Loucy (cell line): ENCODE measurements at regions not wholly inside any gene's neighbourhood (a gene's known extent, or its start where the extent isn't known, plus 50 kb on each side); places are given as distances from the start of the nearest gene placed in this dataset.

ENCODE experiments used
- H2AFZ ChIP-seq: fragments of 200-600 bp; sonication (generic); 2 replicates; pipeline ENCODE4 v1.6.0; 2016; ENCODE audit warnings: antibody characterized with exemption, mild to moderate bottlenecking, low read length, moderate library complexity
- H3F3A ChIP-seq: fragments of 200-600 bp; 2 replicates; pipeline ENCODE4 v1.6.0; 2016; ENCODE audit warnings: antibody characterized with exemption, low read depth, mild to moderate bottlenecking
- H3K27me3 ChIP-seq: fragments of 200-600 bp; sonication (generic); 2 replicates; pipeline ENCODE4 v1.6.1; 2014; ENCODE audit warnings: low read length, mild to moderate bottlenecking; ENCODE audit not compliant: insufficient read depth, poor library complexity, severe bottlenecking
- H3K36me3 ChIP-seq: fragments of 200-600 bp; sonication (generic); 2 replicates; pipeline ENCODE4 v1.6.1; 2016; ENCODE audit warnings: low read length; ENCODE audit not compliant: insufficient read depth
- H3K4me1 ChIP-seq: fragments of 200-600 bp; sonication (generic); 2 replicates; pipeline ENCODE4 v1.5.1; 2014; ENCODE audit warnings: low read length, mild to moderate bottlenecking; ENCODE audit not compliant: insufficient read depth, poor library complexity, severe bottlenecking
- H3K4me2 ChIP-seq: fragments of 200-600 bp; sonication (generic); 2 replicates; pipeline ENCODE4 v1.6.0; 2014; ENCODE audit warnings: antibody characterized with exemption, low read length, low read depth, mild to moderate bottlenecking; ENCODE audit not compliant: poor library complexity, severe bottlenecking
- H3K4me3 ChIP-seq: fragments of 200-600 bp; sonication (generic); 2 replicates; pipeline ENCODE4 v1.5.1; 2014; ENCODE audit warnings: low read length, mild to moderate bottlenecking, mixed read lengths; ENCODE audit not compliant: poor library complexity, severe bottlenecking
- H3K79me2 ChIP-seq: fragments of 200-600 bp; sonication (generic); 2 replicates; pipeline ENCODE4 v1.6.1; 2014; ENCODE audit warnings: low read length; ENCODE audit not compliant: insufficient read depth
- H3K9ac ChIP-seq: fragments of 200-600 bp; sonication (generic); 2 replicates; pipeline ENCODE4 v1.6.0; 2014; ENCODE audit warnings: mild to moderate bottlenecking, low read depth, low read length, moderate library complexity; ENCODE audit not compliant: poor library complexity, severe bottlenecking
- H3K9me2 ChIP-seq: fragments of 200-600 bp; sonication (generic); replicated peaks from 2 replicates; pipeline ENCODE4 v1.6.1; 2016; ENCODE audit warnings: low read depth, low read length, mixed read lengths
- H3K9me3 ChIP-seq: fragments of 200-600 bp; sonication (generic); 2 replicates; pipeline ENCODE4 v1.6.1; 2014; ENCODE audit warnings: mild to moderate bottlenecking, antibody characterized with exemption, low read length, low read depth; ENCODE audit not compliant: insufficient read depth
- H4K20me1 ChIP-seq: fragments of 200-600 bp; sonication (generic); 2 replicates; pipeline ENCODE4 v1.6.0; 2014; ENCODE audit warnings: antibody characterized with exemption, low read length, mild to moderate bottlenecking; ENCODE audit not compliant: insufficient read depth, poor library complexity, severe bottlenecking
- CTCF ChIP-seq: fragments of 200-600 bp; sonication (generic); conservative IDR thresholded peaks from 2 replicates; pipeline ENCODE4 v1.5.1; 2014; ENCODE audit warnings: mild to moderate bottlenecking, antibody characterized with exemption, low read length
- EZH2phosphoT487 ChIP-seq: fragments of 200-600 bp; IDR thresholded peaks from 2 replicates; pipeline ENCODE4 v1.6.1; 2018; ENCODE audit warnings: antibody characterized with exemption, mild to moderate bottlenecking, moderate library complexity, borderline replicate concordance

- no peak for TF ChIP-seq EZH2phosphoT487
- no peak for TF ChIP-seq CTCF
- H3K79me2 ChIP-seq: no peaks in the 10 kb centered on the region
- H3F3A ChIP-seq: no peaks in the 10 kb centered on the region
- H2AFZ ChIP-seq: no peak overlapping the region
- no peak overlapping the region for H3K4me3 ChIP-seq
- H3K36me3 ChIP-seq: no peaks in the 10 kb centered on the region
- no peaks in the 10 kb centered on the region for H4K20me1 ChIP-seq
- no peak overlapping the region for H3K4me2 ChIP-seq
- H3K9ac ChIP-seq: no peak overlapping the region
- no peaks in the 10 kb centered on the region for H3K27me3 ChIP-seq
- no peaks in the 10 kb centered on the region for H3K9me2 ChIP-seq
- no peaks in the 10 kb centered on the region for H3K9me3 ChIP-seq
- no peaks in the 10 kb centered on the region for H3K4me1 ChIP-seq
Measured at GRCh38 chr6:133621751-133622150, 267.2 kb upstream of the TCF21 start.

DNA sequence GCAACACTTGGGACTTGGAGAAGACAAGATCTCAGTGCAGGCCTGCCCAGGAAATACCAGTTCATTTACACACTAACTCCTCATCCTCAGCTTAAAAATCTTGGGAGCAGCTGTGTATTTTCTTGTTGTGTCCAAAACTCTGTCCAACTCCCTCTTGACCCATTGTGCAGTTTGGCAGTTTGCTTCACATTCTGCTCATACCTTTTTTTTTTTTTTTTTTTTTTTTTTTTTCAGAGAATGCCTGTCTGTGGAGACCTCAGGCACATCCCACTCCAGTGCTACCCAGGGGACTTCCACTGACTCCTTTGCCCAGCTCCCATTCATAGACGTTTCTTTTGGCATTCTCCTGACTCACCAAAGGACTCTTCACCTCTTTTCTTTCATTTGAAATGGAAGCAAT, 265.8 kb upstream of the TCF21 start:
- Histone ChIP-seq H3F3A (no peaks in the 10 kb centered on the region), H3K4me3 (no peak overlapping the region), H3K9me3 (no peaks in the 10 kb centered on the region), H3K9ac (no peak overlapping the region), H3K79me2 (no peaks in the 10 kb centered on the region), H4K20me1 (no peaks in the 10 kb centered on the region), H3K4me2 (no peak overlapping the region), H3K27me3 (no peaks in the 10 kb centered on the region), H2AFZ (no peak overlapping the region), H3K9me2 (no peaks in the 10 kb centered on the region), H3K36me3 (no peaks in the 10 kb centered on the region), H3K4me1 (no peaks in the 10 kb centered on the region)
- TF ChIP-seq CTCF (no peak), EZH2phosphoT487 (no peak)

GRCh38 chr6:133623621-133624020, 265.3 kb upstream of the TCF21 start:
- Histone ChIP-seq H2AFZ (no peak overlapping the region), H3K36me3 (no peaks in the 10 kb centered on the region), H3K9ac (no peak overlapping the region), H3F3A (no peaks in the 10 kb centered on the region), H3K9me2 (no peaks in the 10 kb centered on the region), H3K4me1 (no peaks in the 10 kb centered on the region), H3K4me2 (no peak overlapping the region), H4K20me1 (no peaks in the 10 kb centered on the region), H3K27me3 (no peaks in the 10 kb centered on the region), H3K79me2 (no peaks in the 10 kb centered on the region), H3K4me3 (no peak overlapping the region), H3K9me3 (no peaks in the 10 kb centered on the region)
- TF ChIP-seq CTCF: no peak
- no peak for TF ChIP-seq EZH2phosphoT487
